ENCODE measurements at regions not wholly inside any gene's neighbourhood (a gene's known extent, or its start where the extent isn't known, plus 50 kb on each side); places are given as distances from the start of the nearest gene placed in this dataset.

- no peak for TF ChIP-seq TARDBP (IDR thresholded peaks at IDR 0.05)
- no peak for TF ChIP-seq FOXA1 (IDR thresholded peaks at IDR 0.05)
- TF ChIP-seq ARNT (IDR thresholded peaks at IDR 0.05) = no peak
- no peak for TF ChIP-seq NFRKB (IDR thresholded peaks at IDR 0.05)
These were observed 801.4 kb downstream of the BCL11A start for GRCh38 chr2:59752071-59752470.

All from HEK293T (cell line).